ENCODE measurements at regions not wholly inside any gene's neighbourhood (a gene's known extent, or its start where the extent isn't known, plus 50 kb on each side); places are given as distances from the start of the nearest gene placed in this dataset.
"Not testable (repeated sequence)": the region's sequence is repeated elsewhere in the genome, so short reads cannot be mapped to it uniquely, and the experiment has no call there.

DNA sequence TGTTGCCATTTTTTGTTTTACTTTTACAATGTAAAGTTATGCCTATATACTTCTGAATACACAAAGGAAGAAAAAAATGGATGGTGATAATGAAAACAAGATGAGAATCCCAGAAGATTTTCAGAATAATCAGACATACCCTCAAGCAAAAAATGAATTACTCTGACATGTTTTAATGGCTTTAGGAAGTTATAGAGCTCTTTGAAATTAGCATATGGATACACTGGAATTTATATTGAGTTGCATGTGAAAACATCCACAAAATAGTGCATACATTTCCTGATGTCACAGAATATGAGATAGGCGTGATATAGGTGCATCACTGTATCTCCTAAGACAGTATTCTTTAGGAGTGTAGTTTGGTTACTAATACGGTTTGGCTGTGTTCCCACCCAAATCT, 351.3 kb downstream of the SLC7A11 start:
- DNase-seq (ENCODE audit: low read depth in 3 of 3, low spot score in 2 of 3) = no peak

DNA sequence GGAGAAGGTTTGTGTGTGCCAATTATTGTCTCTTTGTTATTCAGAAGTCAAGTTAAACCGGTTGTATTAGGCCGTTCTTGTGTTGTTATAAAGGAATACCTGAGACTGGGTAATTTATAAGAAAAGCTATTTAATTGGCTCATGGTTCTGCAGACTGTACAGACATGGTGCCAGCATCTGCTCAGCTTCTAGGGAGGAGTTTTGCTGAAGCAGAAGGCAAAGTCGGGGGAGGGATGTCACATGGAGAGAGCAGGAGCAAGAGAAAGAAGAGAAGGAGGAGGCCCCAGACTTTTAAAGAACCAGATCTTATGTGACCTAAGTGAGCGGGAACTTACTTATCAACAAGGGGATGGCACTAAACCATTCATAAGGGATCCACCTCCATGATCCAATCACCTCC, 349.3 kb upstream of the PCDH18 start:
- DNase-seq (ENCODE audit: low read depth in 3 of 3, low spot score in 2 of 3) = no peak

DNA sequence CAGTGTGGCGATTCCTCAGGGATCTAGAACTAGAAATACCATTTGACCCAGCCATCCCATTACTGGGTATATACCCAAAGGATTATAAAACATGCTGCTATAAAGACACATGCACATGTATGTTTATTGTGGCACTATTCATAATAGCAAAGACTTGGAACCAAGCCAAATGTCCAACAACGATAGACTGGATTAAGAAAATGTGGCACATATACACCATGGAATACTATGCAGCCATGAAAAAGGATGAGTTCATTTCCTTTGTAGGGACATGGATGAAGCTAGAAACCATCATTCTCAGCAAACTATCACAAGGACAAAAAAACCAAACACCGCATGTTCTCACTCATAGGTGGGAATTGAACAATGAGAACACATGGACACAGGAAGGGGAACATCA, 335.8 kb upstream of the PCDH18 start:
- not testable (repeated sequence) for DNase-seq (ENCODE audit: low read depth in 3 of 3, low spot score in 2 of 3)

DNA sequence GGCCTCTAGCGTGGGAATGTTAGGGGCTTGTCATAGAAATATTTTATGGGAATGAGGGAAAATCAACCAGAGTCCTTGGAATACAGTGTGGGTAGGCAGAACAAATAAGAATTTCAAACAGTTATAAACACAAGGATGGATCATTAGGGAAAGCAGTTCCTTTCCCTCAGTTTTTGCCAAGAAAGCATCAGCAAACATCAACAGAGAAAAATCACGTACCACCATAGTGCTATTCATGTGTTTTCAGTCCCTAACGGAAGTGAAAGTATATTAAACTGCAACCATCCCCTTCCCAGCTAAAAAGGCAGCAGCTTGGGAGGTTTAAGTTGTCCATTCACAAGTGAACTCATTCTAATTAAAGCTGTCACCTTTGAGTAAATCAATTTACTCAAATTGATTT, 334.4 kb upstream of the PCDH18 start:
- DNase-seq (ENCODE audit: low read depth in 3 of 3, low spot score in 2 of 3) = no peak

DNA sequence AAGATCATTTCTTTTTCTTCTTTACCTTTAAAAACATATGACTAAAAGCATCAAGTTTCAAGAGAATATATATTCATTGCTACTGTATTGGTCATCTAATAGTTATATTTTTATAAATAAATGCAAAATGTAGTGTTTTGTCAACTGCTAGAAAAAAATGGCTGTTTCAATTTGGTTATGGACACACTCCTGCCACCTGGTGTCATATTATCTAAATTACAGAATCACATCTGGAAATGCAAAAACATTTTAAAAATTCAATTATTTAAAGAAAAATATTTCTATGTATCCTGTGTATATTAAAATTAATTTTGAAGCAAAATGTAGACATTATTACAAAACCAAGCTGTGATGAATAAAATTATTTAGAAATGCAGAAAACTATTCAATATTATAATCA, 329.4 kb upstream of the PCDH18 start:
- no peak for DNase-seq (ENCODE audit: low read depth in 3 of 3, low spot score in 2 of 3)

DNA sequence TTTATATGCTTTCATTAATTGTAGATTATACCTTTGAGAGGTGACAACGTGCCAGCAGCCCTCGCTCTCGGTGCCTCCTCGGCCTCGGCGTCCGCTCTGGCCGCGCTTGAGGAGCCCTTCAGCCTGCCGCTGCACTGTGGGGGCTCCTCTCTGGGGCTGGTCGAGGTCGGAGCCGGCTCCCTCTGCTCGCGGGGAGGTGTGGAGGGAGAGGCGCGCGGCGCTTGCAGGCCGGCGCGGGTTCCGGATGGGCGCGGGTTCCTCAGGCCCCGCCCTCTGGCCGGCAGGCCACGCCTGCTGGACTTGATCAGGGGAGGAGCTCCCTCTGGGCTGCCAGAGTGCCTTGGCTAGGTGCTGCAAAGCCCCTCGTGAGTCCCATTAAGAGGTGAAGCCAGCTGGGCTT, 321.1 kb upstream of the PCDH18 start:
- DNase-seq (ENCODE audit: low read depth in 3 of 3, low spot score in 2 of 3) = no peak

DNA sequence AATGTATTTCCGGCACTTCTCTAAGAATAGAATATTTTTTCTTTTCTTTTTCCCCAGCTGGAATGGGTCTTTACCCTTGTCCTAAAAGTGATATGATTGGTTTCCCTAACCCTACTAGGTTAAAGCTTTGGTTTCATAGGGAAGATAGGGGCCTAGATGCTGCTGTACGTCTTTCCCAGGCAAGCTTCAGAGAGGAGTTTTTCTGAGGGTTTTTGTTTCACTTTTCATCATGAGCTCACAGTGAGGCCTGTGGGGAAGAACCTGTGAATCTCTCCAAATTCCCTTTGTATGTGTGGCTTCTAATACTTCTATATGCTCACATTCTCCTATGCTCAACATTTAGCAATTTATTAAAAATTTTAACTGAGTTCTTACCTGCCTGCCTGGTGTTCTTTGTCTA, 320.0 kb upstream of the PCDH18 start:
- no peak for DNase-seq (ENCODE audit: low read depth in 3 of 3, low spot score in 2 of 3)

DNA sequence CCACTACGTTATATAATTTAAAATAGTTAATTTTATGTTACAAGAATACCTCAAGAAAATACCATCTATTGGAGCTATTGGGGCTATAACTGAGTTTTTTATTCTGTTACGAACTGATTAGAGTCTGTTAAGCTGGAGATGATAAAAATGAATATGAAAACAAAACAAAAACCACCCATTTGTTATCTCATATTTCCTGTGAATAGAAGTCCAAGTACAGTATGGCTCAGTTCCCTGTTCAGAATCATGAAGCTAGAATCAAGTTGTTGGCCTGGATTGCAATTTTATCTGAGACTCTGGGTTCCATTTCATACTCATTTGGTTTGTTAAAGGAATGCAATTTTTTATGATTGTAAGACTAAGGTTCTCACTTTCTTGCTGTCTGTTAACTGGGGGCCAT, 319.1 kb upstream of the PCDH18 start:
- DNase-seq (ENCODE audit: low read depth in 3 of 3, low spot score in 2 of 3) = no peak

DNA sequence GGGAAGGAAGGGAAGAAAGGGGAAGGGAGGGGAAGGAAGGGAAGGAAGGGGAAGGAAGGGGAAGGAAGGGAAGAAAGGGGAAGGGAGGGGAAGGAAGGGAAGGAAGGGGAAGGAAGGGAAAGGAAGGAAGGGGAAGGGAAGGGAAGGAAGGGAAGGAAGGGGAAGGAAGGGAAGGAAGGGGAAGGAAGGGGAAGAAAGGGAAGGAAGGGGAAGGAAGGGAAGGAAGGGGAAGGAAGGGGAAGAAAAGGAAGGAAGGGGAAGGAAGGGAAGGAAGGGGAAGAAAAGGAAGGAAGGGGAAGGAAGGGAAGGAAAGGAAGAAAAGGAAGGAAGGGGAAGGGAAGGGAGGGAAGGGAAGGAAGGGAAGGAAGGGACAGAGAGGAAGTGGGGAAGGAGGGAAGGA, 295.7 kb upstream of the PCDH18 start:
- DNase-seq (ENCODE audit: low read depth in 3 of 3, low spot score in 2 of 3) = not testable (repeated sequence)

DNA sequence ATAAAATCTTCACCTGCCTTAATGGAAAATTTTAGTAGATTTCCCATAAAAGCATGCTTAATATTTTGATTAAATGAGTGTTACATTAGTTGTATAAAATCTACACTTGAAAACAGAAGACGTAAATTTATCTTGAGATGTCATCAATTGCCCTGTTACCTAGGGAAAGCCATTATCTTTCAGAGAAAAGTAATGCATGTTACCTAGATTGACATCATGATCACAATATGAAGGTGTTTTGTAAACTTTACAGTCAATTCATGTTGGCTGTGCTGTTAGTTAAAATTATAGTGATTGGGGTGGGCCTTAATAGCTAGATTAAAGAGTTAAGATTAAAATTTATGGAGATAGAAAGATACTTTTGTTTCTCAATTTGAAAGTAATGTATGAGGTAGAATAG, 293.2 kb upstream of the PCDH18 start:
- no peak for DNase-seq (ENCODE audit: low read depth in 3 of 3, low spot score in 2 of 3)

DNA sequence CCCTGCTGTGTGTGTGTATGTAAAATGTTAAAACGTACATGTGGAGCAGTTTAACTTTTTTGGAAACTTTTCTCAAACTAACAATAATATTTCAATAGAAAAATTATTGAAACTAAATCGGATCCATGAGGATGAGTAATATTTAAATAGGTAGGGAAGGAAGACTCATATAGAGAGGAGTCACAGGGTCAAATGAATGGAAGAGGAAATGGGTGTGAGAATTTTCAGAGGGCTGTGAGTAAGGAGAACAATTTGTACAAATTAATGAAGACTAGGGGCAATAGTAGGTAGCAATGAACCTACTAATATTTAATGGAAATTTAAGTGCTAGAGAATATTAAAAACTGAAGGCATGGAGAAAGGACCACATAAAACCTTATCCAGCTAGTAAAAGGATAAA, 290.7 kb upstream of the PCDH18 start:
- no peak for DNase-seq (ENCODE audit: low read depth in 3 of 3, low spot score in 2 of 3)

DNA sequence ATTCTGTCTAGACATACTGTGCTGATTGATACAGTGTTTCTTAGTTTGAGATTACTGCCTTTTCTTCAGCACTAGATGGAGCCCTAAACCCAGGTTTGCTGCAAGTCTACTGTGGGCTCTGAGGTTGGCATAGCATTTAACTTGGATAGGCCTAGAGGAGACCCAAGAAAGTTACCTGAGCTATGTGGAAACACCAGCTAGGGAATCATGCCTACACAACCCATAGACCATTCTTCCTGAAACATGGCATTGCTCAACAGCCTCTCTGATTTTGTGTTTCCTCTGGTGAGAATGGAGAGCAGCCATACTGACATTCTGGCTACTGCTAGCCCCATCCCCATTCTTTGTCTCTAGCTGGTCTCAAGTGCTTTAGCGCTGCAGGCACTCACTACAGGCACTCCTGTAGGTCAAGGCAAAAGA, 287.7 kb upstream of the PCDH18 start:
- no peak for DNase-seq (ENCODE audit: low read depth in 3 of 3, low spot score in 2 of 3)

DNA sequence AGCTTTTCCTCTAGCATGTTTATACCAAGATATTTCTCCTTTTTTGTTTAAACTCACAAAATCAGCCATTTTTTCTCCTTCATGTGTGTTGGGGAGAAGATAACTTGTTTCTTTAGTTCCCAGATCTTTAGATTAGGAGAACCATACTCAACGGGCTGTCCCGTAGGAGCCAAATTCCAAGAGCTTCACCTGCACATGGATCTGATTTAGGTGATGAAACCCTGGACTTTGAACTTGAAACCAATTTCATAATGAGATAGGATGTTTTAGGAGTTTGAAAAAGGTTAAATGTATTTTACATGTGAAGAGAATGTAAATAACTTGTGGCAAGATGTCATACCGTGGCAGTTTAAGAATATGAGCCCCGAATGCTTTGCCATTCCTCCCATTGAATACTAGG, 280.0 kb upstream of the PCDH18 start:
- no peak for DNase-seq (ENCODE audit: low read depth in 3 of 3, low spot score in 2 of 3)

DNA sequence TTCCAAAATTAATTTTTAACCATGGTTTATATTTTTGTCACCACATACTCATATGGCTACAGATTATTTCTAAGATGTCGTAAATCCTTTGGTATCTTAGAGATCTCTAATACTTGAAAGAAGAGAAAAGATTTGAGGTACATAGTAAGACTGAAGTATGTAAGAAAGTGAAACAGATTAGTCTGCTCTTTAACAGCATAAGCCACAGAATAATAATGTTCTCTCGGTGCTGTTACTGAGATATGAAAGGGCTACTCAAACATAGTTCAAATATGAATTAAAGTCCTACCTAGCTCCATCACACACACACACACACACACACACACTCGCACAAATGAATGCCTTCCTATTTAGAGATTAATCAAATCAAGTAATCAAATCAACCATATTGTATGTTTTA, 274.1 kb upstream of the PCDH18 start:
- no peak for DNase-seq (ENCODE audit: low read depth in 3 of 3, low spot score in 2 of 3)

DNA sequence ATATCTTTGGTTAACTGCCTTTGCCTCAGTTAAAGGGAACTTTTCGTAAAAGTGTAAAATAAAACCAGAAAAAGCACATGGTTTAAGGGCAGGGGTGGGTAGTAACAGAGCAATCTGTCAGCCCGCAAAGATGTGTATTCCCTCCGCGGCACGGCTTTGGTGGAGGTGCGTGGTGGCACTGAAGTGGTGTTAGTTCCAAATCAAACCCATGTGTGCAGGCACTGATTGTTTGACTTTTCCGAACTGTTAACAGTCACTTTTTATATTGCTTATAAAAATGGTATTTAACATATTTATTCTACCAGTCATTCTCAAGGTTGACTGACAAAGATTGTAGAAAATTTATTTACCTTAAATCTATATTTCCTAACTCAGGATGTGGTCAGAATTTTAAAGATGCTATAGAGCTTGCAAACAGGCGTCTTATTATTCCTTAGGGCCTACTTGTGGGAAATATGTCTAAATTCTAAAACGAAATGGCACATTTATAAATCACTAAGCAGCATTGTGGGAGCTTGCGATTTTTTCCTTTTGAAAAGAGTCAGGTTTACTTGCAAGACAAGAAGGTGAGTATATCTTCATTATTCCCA, 272.7 kb upstream of the PCDH18 start:
- no peak for DNase-seq (ENCODE audit: low read depth in 3 of 3, low spot score in 2 of 3)

DNA sequence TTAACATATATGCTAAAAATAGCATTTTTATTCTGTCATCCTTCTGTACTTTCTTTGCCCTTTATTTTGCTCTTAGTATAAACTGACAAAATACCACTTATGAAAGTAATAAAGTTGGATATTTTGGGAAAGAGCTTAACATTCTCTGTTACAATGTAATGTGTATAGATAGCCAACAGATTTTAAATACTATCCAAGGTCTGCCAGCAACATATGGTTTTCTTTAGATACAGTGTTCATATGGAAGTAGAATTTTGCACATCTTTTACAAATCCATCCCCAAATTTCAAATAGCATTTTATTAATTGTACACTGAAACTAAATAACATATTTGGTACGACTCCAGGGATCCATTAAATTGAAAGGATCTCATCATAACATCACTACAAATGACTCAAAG, 268.6 kb upstream of the PCDH18 start:
- no peak for DNase-seq (ENCODE audit: low read depth in 3 of 3, low spot score in 2 of 3)

DNA sequence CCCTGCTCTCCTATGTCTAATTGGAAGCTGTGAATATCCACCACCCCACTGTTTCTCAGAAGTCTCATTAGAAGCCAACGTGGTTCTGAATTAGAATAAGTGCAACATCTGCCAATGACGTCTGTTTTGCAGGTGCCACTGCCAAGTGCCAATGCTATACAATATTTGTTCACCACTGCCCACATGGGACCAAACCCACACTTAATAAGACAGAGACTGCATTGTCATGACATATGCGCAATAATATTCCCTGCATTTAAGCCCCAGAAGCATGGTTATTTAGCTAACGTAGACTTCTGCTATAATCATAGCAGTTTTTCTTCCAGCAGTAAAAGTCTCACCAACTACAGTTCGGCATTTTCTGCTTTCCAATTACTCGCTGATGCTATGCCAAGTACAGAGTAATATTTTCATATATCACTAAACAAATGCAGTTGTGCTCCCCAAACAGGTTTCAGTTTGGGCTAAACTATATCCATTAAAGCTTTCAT, 262.5 kb upstream of the PCDH18 start:
- DNase-seq (ENCODE audit: low read depth in 3 of 3, low spot score in 2 of 3) = no peak

DNA sequence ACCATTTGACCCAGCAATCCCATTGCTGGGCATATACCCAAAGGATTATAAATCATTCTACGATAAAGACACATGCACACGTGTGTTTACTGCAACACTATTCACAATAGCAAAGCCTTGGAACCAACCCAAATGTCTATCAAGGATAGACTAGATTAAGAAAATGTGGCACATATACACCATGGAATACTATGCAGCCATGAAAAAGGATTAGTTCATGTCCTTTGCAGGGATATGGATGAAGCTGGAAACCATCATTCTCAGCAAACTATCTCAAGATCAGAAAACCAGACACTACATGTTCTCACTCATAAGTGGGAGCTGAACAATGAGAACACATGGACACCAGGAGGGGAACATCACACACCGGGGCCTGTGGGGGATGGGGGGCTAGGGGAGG, 257.0 kb upstream of the PCDH18 start:
- not testable (repeated sequence) for DNase-seq (ENCODE audit: low read depth in 3 of 3, low spot score in 2 of 3)

DNA sequence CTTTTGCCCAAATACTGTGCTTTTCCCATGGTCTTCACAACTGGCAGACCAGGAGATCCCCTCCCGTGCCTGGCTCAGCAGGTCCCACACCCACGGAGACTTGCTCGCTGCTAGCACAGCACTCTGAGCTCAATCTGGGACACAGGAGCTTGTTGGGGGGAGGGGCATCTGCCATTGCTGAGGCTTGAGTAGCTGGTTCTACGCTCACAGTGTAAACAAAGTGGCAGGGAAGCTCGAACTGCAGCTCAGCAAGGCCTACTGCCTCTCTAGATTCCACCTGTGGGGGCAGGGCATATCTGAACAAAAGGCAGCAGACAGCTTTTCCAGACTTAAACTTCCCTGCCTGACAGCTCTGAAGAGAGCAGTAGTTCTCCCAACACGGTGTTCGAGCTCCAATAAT, 251.6 kb upstream of the PCDH18 start:
- not testable (repeated sequence) for DNase-seq (ENCODE audit: low read depth in 3 of 3, low spot score in 2 of 3)

DNA sequence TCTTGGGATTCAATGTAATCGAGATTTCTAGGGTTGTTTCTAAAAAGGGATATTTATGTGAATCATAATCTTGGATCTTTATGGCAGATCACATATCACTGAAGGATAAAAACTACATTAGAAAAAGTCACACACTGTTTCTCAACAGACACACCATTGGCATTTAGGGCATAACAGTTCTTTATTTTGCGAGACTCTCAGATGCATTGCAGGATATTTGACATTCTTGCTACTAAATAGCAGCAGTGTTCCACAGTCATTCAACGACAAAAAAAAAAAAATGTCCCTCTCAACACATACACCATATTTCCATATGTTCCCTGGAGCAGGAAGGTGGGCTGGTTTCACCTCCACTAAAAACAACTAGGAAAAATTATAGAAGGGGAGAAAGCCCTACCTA, 243.4 kb upstream of the PCDH18 start:
- DNase-seq (ENCODE audit: low read depth in 3 of 3, low spot score in 2 of 3) = no peak

DNA sequence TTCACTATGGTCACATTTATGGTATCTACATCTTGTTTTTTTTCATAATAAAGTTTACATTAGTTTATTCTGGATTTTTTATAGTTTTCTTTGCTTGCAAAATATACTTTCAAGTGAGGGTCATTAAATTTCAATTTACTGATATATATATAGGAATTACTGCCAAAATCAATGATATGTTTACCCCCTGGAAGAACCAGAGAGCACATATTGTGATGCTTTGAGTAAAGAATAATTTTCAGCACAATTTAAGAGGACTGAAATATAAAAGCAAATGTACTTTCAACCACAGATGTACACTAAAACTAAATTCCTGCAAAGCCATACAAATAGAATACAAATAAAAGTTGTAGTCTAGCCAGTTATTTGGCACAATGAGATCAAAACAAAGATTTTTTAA, 242.2 kb upstream of the PCDH18 start:
- DNase-seq (ENCODE audit: low read depth in 3 of 3, low spot score in 2 of 3) = no peak

DNA sequence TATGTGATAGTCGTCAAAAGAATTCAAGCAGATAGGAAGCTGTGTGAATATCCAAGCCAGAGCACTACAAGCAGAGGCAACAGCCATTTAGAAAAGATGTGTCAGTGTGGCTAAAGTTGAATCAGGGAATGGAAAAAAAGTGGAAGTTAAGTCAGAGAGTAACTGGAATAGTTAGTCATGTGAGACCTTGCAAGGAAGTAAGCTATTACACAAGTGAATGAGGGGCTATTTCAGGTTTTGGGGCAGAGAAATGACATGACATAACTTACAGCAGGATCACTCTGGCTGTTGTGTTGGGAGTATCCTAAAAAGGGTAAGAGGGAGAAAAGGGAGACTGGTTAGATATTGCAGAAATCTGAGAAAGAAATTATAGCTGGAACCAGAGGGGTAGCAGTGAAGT, 236.6 kb upstream of the PCDH18 start:
- no peak for DNase-seq (ENCODE audit: low read depth in 3 of 3, low spot score in 2 of 3)

DNA sequence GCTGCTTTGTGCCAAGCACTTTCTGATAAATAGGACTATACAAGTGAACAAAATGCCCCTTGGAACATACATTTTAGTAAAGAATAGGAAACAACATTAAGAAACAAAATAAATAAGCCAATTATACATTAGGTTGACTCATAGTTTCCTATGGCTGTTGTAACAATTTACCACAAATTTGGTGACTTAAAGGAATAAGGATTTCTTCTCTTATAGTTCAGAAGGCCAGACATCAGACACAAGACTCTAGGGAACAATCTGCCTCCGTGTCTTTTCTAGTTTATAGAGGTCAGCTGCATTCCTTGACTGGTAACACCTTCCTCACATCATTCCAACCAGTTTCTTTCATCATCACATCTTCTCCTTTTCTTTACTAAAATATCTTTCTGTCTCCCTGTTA, 235.9 kb upstream of the PCDH18 start:
- no peak for DNase-seq (ENCODE audit: low read depth in 3 of 3, low spot score in 2 of 3)

Measured in right renal cortex interstitium (tissue), 3 donors.